Spleen (tissue), 7 donors: ENCODE measurements at regions not wholly inside any gene's neighbourhood (a gene's known extent, or its start where the extent isn't known, plus 50 kb on each side); places are given as distances from the start of the nearest gene placed in this dataset.

Source experiments
- CTCF ChIP-seq, 11 experiments: fragments of 200-600 bp in 7 of 11; fragments of 450-650 bp in 4 of 11; sonication (generic) in 4 of 11; IDR thresholded peaks in 8 of 11; conservative IDR thresholded peaks in 3 of 11; 1 replicate in 7 of 11; 2 replicates in 4 of 11; pipeline versions ENCODE4 v1.4.0 to v1.8.0; 2016 to 2021; ENCODE audit warnings: antibody characterized with exemption in 11 of 11, inconsistent platforms in 4 of 11, mild to moderate bottlenecking in 1 of 11
- POLR2A ChIP-seq, 3 donors: fragments of 450-650 bp; IDR thresholded peaks; one replicate each; pipeline ENCODE4 v1.5.1; 2017; ENCODE audit warnings: antibody characterized with exemption in 3 of 3, mild to moderate bottlenecking in 1 of 3
- POLR2AphosphoS5 ChIP-seq, 3 donors: sonication (generic); formaldehyde crosslinking; IDR thresholded peaks; one replicate each; pipeline ENCODE4 v1.5.1; 2017; ENCODE audit warnings: antibody characterized with exemption in 3 of 3
- donor health status: DM: no; HTN: no; CAD: no; lungs with moderate emphysema.
- donor health status: DM: no; HTN: no; CAD: no.
- donor health status: DM: no; HTN: no; CAD: no.

GRCh38 chr18:43506935-43507334 lies 229.6 kb upstream of the SYT4 start:
- TF ChIP-seq POLR2A (IDR thresholded peaks at IDR 0.05) (no peak), CTCF (IDR thresholded peaks at IDR 0.05 in 8 of 11, conservative IDR thresholded peaks at IDR 0.05 in 3 of 11) (no peak), POLR2AphosphoS5 (IDR thresholded peaks at IDR 0.05) (no peak)
